NCI-H1092 (cell line): ENCODE measurements at regions not wholly inside any gene's neighbourhood (a gene's known extent, or its start where the extent isn't known, plus 50 kb on each side); places are given as distances from the start of the nearest gene placed in this dataset.
"Not testable (repeated sequence)": the region's sequence is repeated elsewhere in the genome, so short reads cannot be mapped to it uniquely, and the experiment has no call there.

Experiments used
- DNase-seq: peaks from one replicate; lab custom pipeline; 2025; lab: John Stamatoyannopoulos, UW

DNA sequence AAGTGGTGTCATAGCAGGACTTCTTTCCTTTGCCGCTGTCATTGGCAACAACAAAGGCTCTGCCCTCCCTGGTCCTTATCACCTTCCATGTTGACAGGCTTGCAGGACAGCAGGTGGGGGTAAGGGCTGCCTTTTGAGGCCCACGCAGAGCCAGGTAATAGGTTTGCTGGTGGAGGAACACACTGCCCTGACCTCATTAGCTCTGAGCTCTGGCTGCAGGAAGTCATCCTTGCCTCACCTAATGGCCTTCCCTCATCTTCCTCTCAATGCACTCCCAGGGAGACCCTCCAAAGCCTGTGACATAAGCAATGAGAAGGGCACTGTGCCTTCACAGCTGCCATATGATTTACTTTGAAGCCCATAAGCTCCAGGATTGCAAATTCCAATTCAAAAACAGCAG lies 1205.2 kb upstream of the AUTS2 start:
- no peak for DNase-seq

GRCh38 chr7:68394131-68394530 lies 1204.1 kb upstream of the AUTS2 start:
- no peak for DNase-seq

DNA sequence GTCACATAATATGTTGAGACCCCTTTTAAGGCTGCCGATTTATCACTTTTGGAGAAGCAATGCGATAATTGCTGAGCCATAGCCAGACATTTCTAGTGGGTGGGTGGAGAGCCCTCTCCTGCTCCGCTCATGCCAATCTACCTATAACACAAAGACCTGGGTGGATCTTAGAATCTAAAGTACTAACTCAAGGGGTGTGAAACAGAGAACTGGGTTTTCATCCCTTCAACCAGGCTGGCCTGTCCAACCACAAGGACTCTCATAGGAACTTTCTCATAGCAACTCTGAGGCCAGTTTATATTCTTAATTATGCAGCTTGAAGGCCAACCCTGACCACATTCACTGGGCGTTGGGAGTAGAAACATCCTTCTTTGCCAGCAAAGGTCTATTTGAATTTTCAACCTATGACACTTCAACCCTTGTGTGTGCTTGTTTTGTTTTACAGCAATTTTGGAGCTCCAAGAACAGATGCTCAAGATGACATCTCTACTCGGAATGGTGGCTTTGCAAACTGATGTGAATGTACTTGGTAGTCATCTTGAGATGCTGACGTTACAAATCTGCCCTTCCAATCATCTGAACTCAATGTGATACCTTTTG lies 1198.2 kb upstream of the AUTS2 start:
- no peak for DNase-seq

DNA sequence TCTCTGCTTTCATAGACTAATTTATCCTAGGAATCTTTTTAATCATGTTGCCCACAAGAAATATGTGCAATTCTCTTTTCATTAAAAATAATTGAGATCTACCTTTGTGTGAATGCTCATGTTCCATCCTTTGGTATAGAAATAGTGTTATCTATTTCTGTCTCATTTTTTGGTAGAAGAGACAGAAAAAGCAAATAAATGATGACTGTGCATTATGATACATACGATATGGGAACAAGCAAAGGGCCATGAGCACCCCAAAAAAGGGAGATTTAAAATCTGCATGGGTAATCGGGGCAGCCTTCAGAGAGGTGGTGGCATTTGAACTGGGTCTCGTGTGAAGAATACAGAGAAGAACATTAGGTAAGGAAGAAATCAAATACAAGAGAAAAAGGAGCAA lies 1197.5 kb upstream of the AUTS2 start:
- no peak for DNase-seq

DNA sequence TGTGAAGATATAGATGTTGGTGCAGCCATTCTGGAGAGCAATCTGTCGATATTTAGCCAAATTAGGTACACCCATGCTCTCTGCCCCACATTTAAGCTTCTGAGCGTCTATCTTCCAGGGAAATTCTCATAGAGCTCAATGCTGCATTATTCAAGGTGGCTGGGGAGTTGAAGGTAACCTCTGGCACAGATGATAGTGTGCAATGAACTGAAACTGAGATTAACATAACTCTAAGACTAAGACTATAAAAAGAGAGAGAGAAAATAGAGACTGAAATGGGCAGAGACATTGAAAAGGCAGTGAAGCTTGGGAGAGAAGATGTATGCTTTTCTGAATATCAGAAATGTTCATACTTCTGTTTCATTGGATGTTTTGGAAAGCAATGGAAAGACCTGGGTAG lies 1197.0 kb upstream of the AUTS2 start:
- DNase-seq: no peak

GRCh38 chr7:68406480-68406879 lies 1191.8 kb upstream of the AUTS2 start:
- DNase-seq: no peak

GRCh38 chr7:68407460-68407859 lies 1190.8 kb upstream of the AUTS2 start:
- no peak for DNase-seq

DNA sequence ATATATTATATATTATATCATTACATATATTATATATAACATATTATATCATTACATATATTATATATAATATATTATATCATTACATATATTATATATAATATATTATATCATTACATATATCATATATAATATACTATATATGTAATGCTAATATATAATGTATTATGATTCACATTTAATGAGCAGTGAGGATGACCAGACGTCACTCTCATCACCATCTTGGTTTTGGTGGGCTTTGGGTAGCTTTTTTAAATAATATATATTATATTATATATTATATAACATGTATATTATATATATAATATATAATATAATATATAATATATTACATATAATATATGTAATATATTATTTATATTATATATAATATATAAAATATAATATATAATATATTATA lies 1189.4 kb upstream of the AUTS2 start:
- DNase-seq: no peak

DNA sequence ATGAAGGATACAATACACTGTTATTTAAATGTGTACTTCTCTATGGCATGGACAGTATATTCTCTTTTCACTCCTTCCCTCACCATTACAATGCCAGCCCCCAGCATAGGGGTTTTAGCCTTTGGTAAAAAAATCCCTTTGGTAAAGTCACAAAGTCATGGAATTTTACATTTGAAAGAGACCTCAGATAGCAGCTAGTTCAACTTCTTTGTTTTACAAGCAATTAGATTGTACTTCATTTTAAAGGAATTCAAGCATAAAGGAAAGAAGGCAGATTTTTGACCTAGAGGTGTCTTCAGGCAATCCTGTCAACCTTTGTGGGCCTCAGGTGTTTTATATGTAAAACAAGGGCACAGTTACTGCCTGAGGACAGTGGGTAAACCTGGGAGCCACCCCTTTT lies 1188.4 kb upstream of the AUTS2 start:
- DNase-seq: no peak

- DNase-seq: not testable (repeated sequence)
Observed at GRCh38 chr7:68410693-68411092, 1187.6 kb upstream of the AUTS2 start.

DNA sequence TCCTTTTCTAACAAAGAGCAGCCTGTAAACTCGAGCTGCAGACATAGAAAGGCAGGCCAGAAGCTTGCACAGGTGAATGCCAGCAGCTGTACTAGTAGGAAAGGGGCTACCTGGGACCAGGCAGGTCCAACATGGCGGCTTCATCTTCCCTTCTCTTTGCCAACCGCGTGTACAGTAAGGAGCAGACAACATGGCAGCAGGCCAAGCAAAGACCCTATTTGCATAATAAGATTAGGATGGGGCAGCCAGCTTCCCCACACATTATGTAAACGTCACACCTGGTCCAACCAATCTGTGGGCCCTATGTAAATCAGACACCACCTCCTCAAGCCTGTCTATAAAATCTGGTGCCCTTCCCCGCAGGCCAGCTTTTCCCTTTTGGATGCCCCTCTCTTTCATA lies 1186.5 kb upstream of the AUTS2 start:
- no peak for DNase-seq

DNA sequence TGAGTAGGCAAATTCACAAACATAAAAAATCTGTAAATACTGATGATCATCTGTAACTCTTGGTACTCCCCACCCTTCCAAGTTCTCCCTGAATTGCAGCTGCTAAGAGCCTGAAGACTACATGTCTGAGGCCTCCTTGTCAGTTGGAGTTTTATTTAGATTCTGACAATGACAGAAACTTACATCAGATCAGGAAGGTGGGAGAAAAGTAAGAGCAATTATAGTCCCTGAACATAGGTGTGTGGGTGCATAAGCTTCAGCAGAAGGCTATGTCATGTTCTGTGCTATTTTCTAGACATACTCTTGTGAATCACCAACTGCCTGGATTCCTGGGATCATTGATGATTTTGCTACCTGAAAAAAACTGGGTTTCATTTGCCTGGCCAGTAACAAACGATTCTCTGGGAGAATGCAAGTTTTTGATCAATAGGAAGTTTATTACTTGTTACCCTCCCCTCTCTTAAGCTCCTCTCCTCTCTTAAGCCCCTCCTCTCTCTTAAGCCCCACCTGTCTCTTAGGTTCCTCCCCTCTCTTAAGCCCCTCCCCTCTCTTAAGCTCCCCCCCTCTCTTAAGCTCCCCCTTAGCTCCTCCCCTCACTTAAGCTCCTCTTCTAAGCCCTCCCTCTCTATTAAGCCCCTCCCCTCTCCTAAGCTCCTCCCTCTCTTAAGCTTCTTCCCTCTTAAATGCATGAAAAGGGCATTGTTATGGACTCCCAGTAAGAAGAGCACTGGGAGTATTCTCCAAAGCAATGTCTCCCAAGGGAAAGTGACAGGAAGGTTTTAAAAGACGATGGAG lies 1183.4 kb upstream of the AUTS2 start:
- DNase-seq: no peak

DNA sequence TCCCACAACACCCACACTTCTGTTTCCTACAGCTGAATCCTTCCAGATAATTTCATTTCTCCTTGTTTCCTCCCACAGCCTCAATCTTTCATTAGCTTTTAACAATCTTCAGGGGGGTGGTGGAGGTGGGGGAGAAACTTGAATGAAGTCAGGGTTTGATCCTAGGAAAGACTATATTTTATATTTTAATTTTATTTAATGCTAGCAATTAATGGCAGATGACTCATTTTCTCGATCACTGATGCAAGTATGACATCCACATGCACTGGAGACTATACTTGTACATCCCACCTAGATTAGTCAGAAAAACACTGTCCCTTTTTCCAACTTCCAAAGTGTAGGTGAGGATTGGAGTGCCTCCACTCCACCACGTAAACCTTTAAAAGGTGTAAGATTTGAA lies 1181.3 kb upstream of the AUTS2 start:
- no peak for DNase-seq

GRCh38 chr7:68417659-68418058 lies 1180.6 kb upstream of the AUTS2 start:
- no peak for DNase-seq

GRCh38 chr7:68420342-68421192 lies 1177.7 kb upstream of the AUTS2 start:
- DNase-seq: no peak

GRCh38 chr7:68421712-68422111 lies 1176.6 kb upstream of the AUTS2 start:
- DNase-seq: no peak

GRCh38 chr7:68422281-68422680 lies 1176.0 kb upstream of the AUTS2 start:
- no peak for DNase-seq

DNA sequence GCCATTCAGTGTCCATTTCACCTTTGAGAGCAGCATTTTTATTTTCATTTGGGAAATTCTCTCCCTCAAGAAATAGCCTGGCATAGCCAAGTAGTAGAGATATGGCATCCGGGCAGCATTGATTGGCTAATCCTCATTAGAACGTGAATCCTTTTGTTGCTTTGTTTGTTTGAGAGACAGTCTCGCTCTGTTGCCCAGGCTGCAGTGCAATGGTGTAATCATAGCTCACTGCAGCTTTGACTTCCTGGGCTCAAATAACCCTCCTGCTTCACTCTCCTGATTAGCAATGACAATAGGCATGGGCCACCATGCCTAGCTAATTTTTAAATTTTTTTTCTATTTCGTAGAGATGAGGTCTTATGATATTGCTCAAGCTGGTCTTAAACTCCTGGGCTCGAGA lies 1174.9 kb upstream of the AUTS2 start:
- no peak for DNase-seq

DNA sequence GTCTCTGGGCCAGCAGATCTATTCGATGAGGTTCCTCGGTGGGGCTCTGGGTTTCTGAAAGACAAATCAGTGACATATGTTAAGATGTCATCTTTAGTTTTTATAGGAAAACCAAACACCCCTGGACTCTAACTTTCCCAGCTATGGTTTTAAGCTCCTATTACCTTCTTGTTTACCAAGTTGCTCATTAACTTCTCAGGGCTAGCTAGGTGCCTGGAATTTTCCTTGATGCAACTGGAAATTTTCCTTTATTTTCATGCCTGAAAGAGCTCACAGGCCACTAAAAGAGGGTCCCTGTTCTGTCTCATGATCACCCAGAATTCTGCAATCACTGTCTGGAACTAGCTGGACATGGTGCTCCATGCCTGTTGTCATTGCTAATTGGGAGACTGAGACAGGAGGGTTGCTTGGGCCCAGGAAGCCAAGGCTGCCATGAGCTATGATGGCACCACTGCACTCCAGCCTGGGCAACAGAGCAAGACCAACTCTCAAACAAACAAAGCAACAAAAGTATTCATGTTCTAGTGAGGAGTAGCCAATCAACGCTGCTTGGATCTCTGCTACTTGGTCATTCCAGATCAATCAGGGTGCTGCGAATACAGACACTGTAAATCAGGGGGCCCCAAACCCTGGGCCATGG lies 1173.5 kb upstream of the AUTS2 start:
- no peak for DNase-seq

DNA sequence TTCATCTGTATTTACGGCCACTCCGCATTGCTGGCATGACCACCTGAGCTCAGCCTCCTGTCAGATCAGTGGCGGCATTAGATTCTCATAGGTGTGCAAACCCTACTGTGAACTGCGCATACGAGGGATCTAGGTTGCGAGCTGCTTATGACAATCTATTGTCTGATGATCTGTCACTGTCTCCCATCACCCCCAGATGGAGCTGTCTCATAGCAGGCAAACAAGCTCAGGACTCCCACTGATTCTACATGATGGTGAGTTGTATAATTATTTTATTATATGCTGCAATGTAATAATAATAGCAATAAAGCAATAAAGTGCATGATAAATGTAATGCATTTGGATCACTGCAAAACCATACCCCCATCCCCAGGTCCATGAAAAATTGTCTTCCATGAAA lies 1172.9 kb upstream of the AUTS2 start:
- DNase-seq: no peak

- no peak for DNase-seq
Observed at GRCh38 chr7:68429411-68430117, 1168.7 kb upstream of the AUTS2 start.

DNA sequence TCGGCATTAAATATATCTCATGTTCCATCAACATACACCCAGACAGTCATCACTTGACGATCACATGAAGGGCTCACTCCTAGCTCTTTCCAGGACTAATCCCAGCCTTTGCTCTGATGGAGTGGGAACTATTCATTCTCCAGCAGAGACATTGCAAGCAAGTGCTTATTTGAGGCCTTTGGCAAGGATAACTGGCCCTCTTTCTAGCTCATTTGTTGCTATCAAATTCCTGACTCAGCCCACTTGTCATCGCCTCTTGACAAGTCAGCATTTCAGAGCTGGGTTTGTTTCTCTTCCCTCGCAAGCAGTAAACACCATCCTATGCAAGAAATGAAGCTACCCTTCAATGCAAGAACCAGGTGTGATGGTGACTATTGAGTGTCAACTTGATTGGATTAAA lies 1165.7 kb upstream of the AUTS2 start:
- no peak for DNase-seq
